IPS-18a (cell line): ENCODE measurements at regions not wholly inside any gene's neighbourhood (a gene's known extent, or its start where the extent isn't known, plus 50 kb on each side); places are given as distances from the start of the nearest gene placed in this dataset.

Experiments used
- H3K27ac ChIP-seq: one replicate; pipeline ENCODE4 v1.5.1; 2013; ENCODE audit warnings: low read length
- H3K27me3 ChIP-seq: one replicate; pipeline ENCODE4 v1.6.1; 2013; ENCODE audit warnings: mild to moderate bottlenecking, low read length; ENCODE audit not compliant: control insufficient read depth, insufficient read depth
- H3K36me3 ChIP-seq: one replicate; pipeline ENCODE4 v1.6.1; 2013; ENCODE audit warnings: low read depth, low read length; ENCODE audit not compliant: control insufficient read depth
- H3K4me1 ChIP-seq: one replicate; pipeline ENCODE4 v1.6.1; 2013; ENCODE audit warnings: low read depth, low read length; ENCODE audit not compliant: control insufficient read depth
- H3K4me3 ChIP-seq: one replicate; pipeline ENCODE4 v1.5.1; 2013; ENCODE audit warnings: low read length
- H3K9ac ChIP-seq: one replicate; pipeline ENCODE4 v1.6.1; 2013; ENCODE audit warnings: mild to moderate bottlenecking, low read length, moderate library complexity
- H3K9me3 ChIP-seq: one replicate; pipeline ENCODE4 v1.6.1; 2013; ENCODE audit warnings: low read depth, low read length; ENCODE audit not compliant: control insufficient read depth

DNA sequence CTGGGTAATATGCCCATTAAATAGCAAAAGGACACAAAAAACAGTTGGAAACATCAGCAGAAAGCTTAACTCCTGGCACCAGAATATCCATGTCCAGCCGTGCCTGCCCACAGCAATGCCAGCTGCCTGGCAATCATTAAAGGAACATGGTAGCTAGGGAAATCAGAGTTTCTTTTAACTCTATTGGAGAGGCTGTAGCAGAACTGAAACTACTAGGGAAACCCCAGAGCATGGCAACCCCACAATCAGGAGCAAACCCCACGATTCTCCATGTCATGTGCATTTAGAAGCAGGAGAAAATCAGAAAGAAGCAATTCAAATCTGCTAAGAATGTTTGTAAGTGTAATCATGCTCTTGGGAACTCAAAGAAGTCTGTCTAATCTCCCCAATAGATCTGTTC is 409.0 kb upstream of the SMIM21 start:
- Histone ChIP-seq H3K27me3 (no peaks in the 10 kb centered on the region), H3K9me3 (no peaks in the 10 kb centered on the region), H3K9ac (no peak overlapping the region), H3K36me3 (no peaks in the 10 kb centered on the region), H3K4me3 (no peak overlapping the region), H3K4me1 (no peaks in the 10 kb centered on the region), H3K27ac (no peak overlapping the region)

DNA sequence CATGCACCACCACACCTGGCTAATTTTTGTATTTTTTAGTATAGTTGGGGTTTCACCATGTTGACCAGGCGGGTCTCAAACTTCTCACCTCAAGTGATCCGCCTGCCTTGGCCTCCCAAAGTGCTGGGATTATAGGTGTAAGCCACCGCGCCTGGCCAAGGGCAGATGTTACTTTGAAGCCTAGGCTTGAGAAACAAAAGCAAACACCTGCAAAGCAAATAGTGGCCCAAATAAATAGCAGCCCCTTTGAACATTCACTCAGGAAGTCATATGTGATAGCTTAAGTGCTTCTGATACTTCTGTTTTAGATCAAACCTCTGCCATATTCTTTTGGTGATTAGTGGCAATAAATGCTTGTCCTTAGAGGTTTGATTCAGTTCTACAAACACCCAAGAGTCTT is 404.5 kb upstream of the SMIM21 start:
- Histone ChIP-seq H3K9me3 (no peaks in the 10 kb centered on the region), H3K9ac (no peak overlapping the region), H3K36me3 (no peaks in the 10 kb centered on the region), H3K4me1 (peaks cover 11% of the 10 kb centered on the region), H3K27ac (no peak overlapping the region), H3K27me3 (no peaks in the 10 kb centered on the region), H3K4me3 (no peak overlapping the region)

DNA sequence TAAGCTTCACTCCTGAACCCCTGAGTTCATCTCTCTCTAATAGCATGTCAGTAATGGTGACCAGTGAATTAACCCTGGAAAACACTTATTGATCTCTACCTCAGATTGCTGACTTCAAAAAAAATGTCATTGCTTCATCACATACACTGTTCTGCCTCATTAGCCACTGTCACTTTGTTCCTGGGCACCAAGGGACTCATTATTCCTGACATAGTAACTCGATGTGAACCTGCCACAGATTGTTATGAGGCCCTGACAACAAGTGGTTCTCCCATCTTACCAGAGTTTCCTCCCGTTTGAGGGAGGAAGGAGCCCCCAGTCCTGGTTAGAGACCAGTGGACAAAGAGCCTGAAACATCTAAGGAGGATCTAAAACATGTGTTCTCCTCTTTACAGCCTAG is 403.3 kb upstream of the SMIM21 start:
- H3K27ac ChIP-seq = no peak overlapping the region
- no peaks in the 10 kb centered on the region for H3K9me3 ChIP-seq
- peaks cover 11% of the 10 kb centered on the region for H3K4me1 ChIP-seq
- no peaks in the 10 kb centered on the region for H3K27me3 ChIP-seq
- H3K9ac ChIP-seq = no peak overlapping the region
- H3K36me3 ChIP-seq = no peaks in the 10 kb centered on the region
- H3K4me3 ChIP-seq = no peak overlapping the region

DNA sequence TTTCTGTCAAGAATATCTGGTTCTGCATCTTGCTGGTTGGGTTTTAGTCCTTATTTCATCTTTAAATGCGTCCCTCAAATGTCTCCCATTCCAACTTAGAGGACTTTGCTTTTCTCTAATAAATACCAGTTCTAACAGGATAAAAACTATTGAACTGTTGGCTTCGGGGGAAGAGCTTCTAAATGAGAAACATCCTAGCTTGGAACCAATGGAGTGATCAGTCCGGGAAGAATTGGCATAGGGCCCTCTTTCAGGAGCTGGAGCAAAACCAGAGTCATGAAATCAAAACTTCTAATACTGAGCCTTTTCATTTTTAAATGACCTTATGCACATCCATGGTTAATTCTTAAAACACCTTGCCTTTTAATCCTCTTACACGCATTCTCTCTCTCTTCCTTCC is 401.6 kb upstream of the SMIM21 start:
- H3K9ac ChIP-seq = no peak overlapping the region
- H3K36me3 ChIP-seq = no peaks in the 10 kb centered on the region
- no peaks in the 10 kb centered on the region for H3K9me3 ChIP-seq
- H3K27ac ChIP-seq = no peak overlapping the region
- no peaks in the 10 kb centered on the region for H3K27me3 ChIP-seq
- peaks cover 11% of the 10 kb centered on the region for H3K4me1 ChIP-seq
- no peak overlapping the region for H3K4me3 ChIP-seq

DNA sequence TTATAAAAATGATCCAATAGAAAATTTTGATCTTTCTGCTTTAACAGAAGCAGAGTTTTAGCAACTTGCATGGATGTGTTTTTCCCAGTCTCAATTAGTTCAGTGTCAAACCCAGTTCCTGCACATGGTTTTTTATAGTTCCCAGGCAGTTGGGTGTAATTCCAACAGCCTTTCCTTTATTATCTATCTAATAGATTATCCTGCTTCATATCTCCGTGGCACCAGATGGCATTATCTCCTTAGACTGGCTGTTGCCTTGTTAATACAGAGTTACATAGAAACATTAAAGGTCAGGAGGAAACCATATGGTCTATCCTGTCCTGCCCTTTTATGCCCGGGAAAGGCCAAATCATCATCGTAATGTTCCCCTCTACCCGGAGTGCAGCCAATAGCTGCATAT is 400.9 kb upstream of the SMIM21 start:
- no peak overlapping the region for H3K4me3 ChIP-seq
- no peak overlapping the region for H3K27ac ChIP-seq
- no peaks in the 10 kb centered on the region for H3K36me3 ChIP-seq
- no peak overlapping the region for H3K9ac ChIP-seq
- H3K27me3 ChIP-seq = no peaks in the 10 kb centered on the region
- H3K9me3 ChIP-seq = no peaks in the 10 kb centered on the region
- peaks cover 11% of the 10 kb centered on the region for H3K4me1 ChIP-seq

DNA sequence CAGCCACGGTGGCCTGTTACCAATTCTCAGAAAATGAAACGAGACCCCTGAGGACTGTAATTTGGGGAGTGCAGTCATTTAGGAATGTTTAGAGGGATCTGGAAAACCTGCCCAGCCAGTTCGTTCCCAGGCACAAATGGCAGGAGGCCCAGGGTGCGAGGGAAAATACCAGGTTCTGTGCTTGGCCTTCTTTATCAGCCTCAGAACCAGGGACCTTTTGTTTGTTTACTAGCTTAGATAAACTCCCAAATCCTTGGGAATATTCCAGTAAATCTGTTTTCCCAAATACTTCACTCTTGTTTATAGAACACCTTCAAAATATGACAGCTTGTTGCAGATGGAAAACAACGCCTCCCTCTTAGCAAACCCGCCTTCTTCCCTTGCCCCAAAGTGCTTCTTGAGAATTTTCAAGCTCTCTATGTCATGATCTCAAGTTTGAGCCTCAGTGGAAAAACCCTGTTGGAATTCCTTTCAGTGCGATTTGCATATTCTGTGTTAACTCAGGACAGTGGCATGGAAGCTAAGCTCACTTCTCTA is 400.3 kb upstream of the SMIM21 start:
- Histone ChIP-seq H3K4me3 (no peak overlapping the region), H3K27me3 (no peaks in the 10 kb centered on the region), H3K4me1 (peaks cover 11% of the 10 kb centered on the region), H3K9ac (no peak overlapping the region), H3K36me3 (no peaks in the 10 kb centered on the region), H3K27ac (no peak overlapping the region), H3K9me3 (no peaks in the 10 kb centered on the region)

DNA sequence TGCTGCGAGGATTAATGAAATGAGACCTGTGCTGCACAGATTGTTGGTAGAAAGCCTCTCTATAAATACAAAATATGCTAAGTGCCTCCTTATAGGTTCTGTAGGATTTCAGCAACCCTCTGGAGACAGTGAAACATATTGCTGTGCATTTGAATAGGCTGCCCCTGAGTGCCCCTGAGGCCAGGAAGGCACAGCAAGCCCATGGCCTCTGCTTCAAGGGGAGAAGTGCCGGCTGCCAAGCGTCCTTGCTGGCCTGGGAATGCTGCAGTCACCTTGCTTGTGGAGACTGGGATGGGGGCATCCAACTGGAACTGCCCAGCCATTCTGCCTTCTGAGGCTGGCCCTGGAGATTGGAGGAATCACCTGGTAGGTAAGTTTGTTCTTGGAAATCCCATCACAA is 397.2 kb upstream of the SMIM21 start:
- H3K36me3 ChIP-seq = no peaks in the 10 kb centered on the region
- H3K27ac ChIP-seq = no peak overlapping the region
- H3K4me1 ChIP-seq = peaks cover 11% of the 10 kb centered on the region
- no peaks in the 10 kb centered on the region for H3K9me3 ChIP-seq
- no peak overlapping the region for H3K4me3 ChIP-seq
- no peak overlapping the region for H3K9ac ChIP-seq
- H3K27me3 ChIP-seq = no peaks in the 10 kb centered on the region

DNA sequence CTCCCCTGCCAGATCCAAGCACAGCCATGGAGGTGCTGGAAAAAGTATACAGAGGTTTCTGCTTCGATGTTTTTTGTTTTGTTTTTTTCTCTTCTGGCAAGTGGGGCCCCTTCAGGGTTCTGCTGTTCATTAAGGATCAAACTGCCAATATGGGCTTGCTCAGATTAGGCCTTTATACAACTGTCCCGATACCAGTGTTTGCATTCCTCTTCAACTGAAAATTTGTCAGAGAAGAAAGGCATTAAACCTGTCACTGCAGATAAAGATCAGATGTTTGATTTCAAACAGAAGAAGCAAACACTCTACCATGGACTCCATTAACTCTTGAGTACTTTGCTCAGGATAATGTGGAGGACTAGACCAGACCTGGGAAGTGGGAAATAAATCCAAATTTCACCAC is 396.0 kb upstream of the SMIM21 start:
- no peak overlapping the region for H3K27ac ChIP-seq

DNA sequence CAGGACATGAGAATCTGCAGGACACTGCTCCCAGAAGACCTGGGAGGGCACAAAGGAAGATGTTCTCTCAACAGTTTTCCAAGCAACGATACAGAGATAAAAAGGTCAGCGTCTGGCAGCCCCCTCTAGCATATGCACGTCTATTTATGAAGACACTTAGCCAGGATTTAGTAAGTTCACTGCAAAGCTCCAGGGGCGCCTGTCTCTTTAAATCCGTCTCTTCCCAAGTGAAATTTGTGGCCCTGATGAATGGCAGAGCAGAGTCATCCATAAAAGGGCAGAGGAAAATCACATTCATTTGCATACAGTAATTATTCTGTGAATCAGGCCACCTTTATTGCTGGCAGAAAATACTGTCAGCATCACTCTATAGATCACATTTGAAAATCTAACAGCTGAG is 390.9 kb upstream of the SMIM21 start:
- no peaks in the 10 kb centered on the region for H3K9me3 ChIP-seq
- H3K27ac ChIP-seq = no peak overlapping the region
- H3K4me1 ChIP-seq = no peaks in the 10 kb centered on the region
- no peak overlapping the region for H3K4me3 ChIP-seq
- no peaks in the 10 kb centered on the region for H3K27me3 ChIP-seq
- no peaks in the 10 kb centered on the region for H3K36me3 ChIP-seq
- no peak overlapping the region for H3K9ac ChIP-seq

More for the DNA sequence above, 396.0 kb upstream of the SMIM21 start:
- Histone ChIP-seq H3K4me1 (peaks cover 10% of the 10 kb centered on the region), H3K36me3 (no peaks in the 10 kb centered on the region), H3K27me3 (no peaks in the 10 kb centered on the region), H3K9ac (no peak overlapping the region), H3K9me3 (no peaks in the 10 kb centered on the region), H3K4me3 (no peak overlapping the region)

DNA sequence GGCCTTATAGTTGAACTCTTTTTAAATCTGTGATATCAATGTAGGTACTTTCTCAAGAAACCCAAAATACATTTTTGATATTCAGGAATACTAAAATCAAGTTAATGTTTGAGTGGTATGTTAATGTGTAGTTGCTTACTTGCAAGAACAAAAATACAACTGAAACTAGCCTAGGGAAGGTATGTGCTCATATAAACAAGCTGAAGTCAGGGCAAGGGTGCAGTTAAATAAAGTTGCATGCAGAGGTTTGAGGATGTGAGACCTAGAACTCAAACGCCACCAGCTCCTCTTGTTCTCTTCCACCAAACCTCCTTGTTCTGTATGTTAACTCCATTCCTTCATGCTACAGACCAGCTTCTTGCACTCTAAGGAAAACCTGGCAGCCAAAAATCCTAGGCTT is 388.3 kb upstream of the SMIM21 start:
- H3K9ac ChIP-seq = no peak overlapping the region
- H3K27ac ChIP-seq = no peak overlapping the region
- H3K4me1 ChIP-seq = no peaks in the 10 kb centered on the region
- H3K36me3 ChIP-seq = no peaks in the 10 kb centered on the region
- no peaks in the 10 kb centered on the region for H3K27me3 ChIP-seq
- H3K9me3 ChIP-seq = no peaks in the 10 kb centered on the region
- no peak overlapping the region for H3K4me3 ChIP-seq

DNA sequence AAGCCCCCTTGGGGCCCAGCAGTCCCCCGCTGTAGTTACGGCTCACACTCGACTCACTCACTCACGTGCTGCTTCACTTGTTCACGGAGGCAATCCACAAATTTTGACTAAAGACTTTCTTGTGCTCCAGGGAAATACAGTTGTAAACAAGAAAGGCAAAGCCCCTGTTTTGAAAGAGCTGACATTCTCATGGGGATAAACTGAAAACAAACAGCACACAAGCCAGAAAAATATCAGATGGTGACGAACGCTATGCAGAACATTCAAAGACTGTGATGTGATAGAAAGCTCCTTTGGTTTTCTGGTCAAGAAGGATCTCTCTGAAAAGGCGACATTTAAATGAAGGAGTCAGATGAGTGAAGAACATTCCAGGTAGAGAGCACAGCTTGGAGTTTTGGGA is 385.3 kb upstream of the SMIM21 start:
- Histone ChIP-seq H3K27ac (no peak overlapping the region), H3K9ac (no peak overlapping the region), H3K27me3 (no peaks in the 10 kb centered on the region), H3K36me3 (no peaks in the 10 kb centered on the region), H3K9me3 (no peaks in the 10 kb centered on the region), H3K4me1 (no peaks in the 10 kb centered on the region), H3K4me3 (no peak overlapping the region)

DNA sequence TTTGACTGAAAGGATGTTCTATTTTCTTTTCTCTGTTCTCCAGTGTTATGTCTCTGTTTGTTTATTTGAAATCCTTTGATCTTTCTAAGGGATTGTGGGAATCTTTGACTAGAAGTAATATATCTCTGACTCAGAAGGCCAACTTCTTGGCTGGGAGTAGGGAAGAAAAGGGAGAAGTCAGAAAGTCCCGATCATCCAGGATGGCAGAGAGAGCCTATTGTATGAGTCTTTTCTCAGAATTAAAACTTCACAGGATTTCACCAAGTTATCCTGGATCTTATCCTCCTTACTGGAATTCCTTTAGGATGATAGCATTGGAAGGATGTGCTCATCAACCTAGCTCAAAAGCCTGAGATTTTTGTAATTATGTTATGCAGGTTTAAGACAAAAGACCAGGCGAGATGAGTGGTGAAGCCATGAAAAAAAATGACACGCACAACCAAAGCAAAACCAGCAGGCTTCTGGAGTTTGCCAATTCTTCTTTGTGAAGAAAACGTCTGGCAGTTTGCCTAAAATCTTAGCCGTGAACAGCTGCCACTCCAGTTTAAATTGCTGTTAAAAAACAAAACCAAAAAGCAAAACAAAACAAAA is 383.6 kb upstream of the SMIM21 start:
- Histone ChIP-seq H3K9ac (no peak overlapping the region), H3K4me3 (no peak overlapping the region), H3K36me3 (no peaks in the 10 kb centered on the region), H3K27ac (no peak overlapping the region), H3K27me3 (no peaks in the 10 kb centered on the region), H3K9me3 (no peaks in the 10 kb centered on the region), H3K4me1 (no peaks in the 10 kb centered on the region)
